DOHH2 (cell line): ENCODE measurements at regions not wholly inside any gene's neighbourhood (a gene's known extent, or its start where the extent isn't known, plus 50 kb on each side); places are given as distances from the start of the nearest gene placed in this dataset.

Experiments
- EZH2phosphoT487 ChIP-seq: fragments of 200-600 bp; sonication (generic); IDR thresholded peaks from 2 replicates; pipeline ENCODE4 v1.6.1; 2017; ENCODE audit warnings: borderline replicate concordance, mild to moderate bottlenecking, antibody characterized with exemption, low read length, moderate library complexity, mixed read lengths
- TF ChIP-seq, protein P1 (sequence below): fragments of 200-600 bp; sonication (generic); IDR thresholded peaks from one replicate; pipeline ENCODE4 v1.5.1; 2014; ENCODE audit warnings: antibody characterized with exemption, mild to moderate bottlenecking, low read depth, low read length; ENCODE audit not compliant: poor library complexity, severe bottlenecking

- TF ChIP-seq, protein P1, sequence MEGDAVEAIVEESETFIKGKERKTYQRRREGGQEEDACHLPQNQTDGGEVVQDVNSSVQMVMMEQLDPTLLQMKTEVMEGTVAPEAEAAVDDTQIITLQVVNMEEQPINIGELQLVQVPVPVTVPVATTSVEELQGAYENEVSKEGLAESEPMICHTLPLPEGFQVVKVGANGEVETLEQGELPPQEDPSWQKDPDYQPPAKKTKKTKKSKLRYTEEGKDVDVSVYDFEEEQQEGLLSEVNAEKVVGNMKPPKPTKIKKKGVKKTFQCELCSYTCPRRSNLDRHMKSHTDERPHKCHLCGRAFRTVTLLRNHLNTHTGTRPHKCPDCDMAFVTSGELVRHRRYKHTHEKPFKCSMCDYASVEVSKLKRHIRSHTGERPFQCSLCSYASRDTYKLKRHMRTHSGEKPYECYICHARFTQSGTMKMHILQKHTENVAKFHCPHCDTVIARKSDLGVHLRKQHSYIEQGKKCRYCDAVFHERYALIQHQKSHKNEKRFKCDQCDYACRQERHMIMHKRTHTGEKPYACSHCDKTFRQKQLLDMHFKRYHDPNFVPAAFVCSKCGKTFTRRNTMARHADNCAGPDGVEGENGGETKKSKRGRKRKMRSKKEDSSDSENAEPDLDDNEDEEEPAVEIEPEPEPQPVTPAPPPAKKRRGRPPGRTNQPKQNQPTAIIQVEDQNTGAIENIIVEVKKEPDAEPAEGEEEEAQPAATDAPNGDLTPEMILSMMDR, result no peak
- TF ChIP-seq EZH2phosphoT487, result no peak
Observed at GRCh38 chr5:125424402-125425141, 678.1 kb upstream of the ZNF608 start.
